GM19238 (cell line): ENCODE measurements at regions not wholly inside any gene's neighbourhood (a gene's known extent, or its start where the extent isn't known, plus 50 kb on each side); places are given as distances from the start of the nearest gene placed in this dataset.

Source experiments
- DNase-seq: peaks from one replicate; pipeline ENCODE4 v3.0.0; 2011; ENCODE audit warnings: low spot score; ENCODE audit not compliant: insufficient read length

GRCh38 chr11:130612291-130612851 lies 163.9 kb downstream of the ADAMTS15 start:
- DNase-seq, result no peak

GRCh38 chr11:130613396-130613795 lies 165.0 kb downstream of the ADAMTS15 start:
- no peak for DNase-seq

GRCh38 chr11:130614591-130614990 lies 166.1 kb downstream of the ADAMTS15 start:
- no peak for DNase-seq

DNA sequence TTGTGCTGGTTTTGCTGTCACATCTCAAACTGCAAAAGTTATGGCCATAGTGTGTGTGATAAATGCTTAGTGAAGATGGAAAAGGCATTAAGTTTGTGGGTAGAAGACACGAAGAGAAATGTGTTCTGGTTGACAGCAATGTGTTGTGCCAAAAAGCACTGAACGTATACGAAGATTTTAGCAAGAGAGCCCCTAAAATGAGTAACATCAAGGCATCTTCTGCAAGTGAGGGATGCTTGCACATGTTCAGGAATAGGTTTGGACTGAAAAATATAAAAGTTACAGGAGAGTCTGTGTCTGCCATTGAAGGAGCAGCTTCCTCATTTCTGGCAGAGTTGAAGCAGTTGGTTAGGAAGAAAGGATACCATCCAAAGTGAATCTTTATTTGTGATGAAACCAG lies 167.1 kb downstream of the ADAMTS15 start:
- DNase-seq, result no peak

DNA sequence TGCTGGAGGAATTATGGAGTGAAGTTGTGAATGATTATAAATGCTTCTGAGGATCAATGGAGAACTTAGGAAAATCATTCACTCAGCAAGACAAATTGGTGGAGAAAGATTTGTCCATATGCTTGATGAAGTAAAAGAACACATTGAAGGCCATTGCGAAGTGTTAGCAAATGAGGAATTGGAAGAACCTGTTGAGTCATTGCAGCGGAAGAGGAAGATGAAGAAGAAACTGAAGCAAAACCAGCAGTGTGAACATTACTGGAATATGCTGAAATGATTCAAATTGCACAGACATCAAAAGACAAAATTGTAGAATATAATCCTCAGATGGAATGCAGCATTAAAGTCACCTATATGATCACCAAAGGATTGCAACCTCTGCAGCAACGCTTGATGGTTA lies 168.1 kb downstream of the ADAMTS15 start:
- no peak for DNase-seq

DNA sequence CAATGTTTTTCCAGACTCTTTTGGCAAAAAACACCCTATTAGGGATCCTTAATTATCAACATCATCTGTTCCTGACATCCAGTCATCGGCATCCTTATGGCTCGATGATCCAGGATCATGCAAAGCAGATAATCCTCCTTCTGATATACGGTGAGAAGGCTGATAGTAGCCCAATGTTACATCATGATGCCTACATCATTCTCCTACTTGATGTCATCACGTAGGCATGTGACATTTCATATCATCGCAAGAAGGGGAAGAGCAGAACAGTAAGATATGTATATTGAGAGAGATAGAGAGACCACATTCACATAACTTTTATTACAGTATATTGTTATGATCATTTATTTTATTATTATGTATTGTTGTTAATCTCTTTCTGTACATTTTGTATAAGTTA lies 168.6 kb downstream of the ADAMTS15 start:
- DNase-seq, result no peak

DNA sequence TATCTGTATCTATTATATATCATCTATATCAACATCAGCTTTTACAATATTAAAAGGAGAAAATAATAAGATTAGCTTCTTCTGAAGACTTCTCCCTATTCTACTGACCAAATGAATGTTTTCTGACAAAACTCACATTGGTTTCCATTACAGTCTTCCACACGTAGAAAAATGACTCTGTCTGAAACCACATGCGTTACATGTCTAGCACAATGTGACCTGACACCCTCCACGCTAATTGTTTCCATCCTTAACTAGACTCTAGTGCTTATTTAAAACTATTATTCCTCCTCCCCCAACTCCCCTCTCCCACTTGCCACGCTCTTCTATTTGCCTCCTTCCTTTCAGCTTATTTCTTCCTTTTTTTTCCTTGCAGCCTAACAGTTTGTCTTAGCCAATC lies 172.1 kb downstream of the ADAMTS15 start:
- DNase-seq, result no peak

DNA sequence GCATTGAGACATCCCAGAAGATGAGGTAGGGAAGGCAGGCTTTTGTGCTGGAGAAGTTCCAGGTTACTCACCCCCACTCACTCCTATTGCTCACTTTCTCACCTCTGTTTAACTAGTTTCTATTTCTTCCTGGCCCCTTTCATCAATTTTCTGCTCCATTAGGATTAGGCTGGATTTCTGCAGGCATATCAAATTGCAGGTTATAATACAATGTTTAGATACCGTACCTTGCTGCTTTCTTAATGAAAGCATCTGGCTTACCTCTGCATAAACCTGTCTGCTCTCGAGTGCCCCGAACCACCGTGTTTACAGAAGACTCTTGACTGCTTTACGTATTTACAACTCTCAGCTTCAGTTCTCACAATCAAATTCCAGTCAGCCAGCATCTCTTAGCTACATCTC lies 173.7 kb downstream of the ADAMTS15 start:
- DNase-seq, result no peak

DNA sequence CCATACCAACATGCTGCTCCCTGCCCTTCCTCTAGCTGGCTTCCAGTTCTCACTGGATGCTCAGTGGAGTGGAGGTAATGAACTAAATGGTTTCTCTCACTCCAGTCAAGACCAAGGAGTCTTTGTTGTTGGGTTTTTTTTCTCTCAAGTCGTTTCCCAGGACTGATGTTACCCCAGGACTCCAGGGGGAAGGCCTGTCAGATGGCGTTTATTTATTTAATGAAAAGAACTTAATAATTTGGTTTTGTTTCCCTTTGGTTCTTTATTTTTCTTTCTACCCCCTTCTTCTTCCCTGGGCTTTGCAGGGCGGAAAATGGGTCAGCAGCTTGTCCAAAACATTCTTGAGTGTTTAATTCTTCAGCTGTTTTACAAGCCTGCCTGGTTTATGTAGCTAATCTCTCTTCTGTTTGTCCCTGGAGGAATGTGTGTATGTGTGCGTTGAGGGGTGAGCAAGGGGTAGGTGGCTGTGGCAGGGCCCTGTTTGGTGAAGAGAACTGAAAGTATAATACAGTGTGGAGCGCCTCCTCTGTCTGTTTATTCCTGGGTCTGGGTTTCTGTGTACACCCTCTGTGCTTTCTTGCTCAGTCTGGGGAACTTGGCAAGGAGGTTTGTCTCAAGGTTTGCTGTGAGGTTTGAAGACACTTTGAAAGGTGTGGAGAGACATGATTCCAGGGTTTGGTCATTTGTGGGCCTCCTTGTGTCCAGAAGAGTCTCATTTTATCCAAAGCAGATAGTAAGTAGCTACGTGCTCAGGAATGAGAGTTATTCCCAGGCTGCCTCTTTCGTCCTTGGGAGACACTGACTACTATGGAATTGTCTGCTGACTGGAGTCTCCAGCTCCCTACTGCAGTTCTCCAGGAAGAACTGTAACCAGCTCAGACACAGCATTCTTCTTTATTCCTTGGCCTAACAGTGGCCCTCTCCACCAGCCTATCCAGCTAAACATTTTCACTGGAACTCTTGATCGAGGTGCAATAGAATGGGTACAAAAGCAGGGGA lies 175.5 kb downstream of the ADAMTS15 start:
- DNase-seq, result no peak

GRCh38 chr11:130624971-130625544 lies 176.6 kb downstream of the ADAMTS15 start:
- DNase-seq, result no peak

- no peak for DNase-seq
Measured at GRCh38 chr11:130625578-130626306, 177.3 kb downstream of the ADAMTS15 start.

GRCh38 chr11:130629039-130629438 lies 180.6 kb downstream of the ADAMTS15 start:
- DNase-seq, result no peak

GRCh38 chr11:130631119-130631518 lies 182.7 kb downstream of the ADAMTS15 start:
- DNase-seq, result no peak

GRCh38 chr11:130633466-130633865 lies 185.0 kb downstream of the ADAMTS15 start:
- DNase-seq, result no peak

DNA sequence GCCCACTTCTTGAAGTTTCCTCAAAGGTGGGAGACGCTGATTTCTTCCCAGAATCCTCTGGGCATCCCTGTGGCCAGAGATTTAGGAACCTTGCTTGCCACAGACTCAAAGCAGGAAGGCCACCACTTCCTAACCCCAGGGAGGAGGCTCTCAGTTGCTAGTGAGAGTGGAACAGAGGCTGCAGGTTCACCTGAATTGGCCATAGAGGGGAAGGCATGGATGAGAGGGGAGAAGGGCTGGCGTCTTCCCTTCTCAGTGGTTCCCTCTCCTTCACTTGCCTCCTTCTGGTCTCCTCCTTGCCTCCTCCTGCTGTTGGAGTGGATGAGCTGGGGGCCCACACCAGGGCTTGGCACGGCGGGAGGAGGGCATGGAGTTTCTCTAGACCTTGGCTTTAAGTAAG lies 185.7 kb downstream of the ADAMTS15 start:
- DNase-seq, result no peak

- no peak for DNase-seq
Measured at GRCh38 chr11:130634961-130635473, 186.6 kb downstream of the ADAMTS15 start.

DNA sequence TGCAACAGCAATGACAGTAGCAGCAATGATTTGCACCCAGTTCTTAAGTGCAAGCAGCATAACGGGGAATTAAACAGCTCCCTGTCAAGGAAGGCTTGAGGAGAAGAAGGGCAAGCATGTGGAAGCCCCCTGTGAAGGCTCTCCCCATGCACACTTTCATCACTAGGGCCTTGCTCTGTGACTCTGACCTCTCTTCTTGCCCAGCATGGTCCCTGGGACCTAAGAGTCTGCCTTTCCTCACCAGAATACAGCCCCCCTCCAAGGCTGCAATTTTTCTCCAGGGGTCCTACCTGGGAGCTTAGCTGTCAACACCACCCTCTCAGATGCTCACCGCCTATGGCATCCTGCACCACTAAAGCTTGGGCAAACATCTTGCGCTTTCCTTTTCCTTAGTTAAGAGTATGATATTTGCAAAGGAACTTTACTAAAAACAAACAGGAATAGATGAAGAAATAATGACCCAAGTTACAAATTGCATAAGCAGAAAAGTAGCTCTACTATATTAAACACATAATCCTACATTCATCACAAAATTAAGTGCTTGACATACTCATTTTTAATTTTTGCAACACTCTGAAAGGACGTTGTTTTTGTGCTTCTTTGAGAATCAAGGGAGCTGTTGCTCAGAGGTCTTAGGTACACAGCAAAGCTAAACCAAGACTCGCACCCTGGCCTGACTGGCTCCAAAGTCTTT lies 187.6 kb downstream of the ADAMTS15 start:
- no peak for DNase-seq

- DNase-seq, result no peak
Measured at GRCh38 chr11:130636722-130637464, 188.4 kb downstream of the ADAMTS15 start.

DNA sequence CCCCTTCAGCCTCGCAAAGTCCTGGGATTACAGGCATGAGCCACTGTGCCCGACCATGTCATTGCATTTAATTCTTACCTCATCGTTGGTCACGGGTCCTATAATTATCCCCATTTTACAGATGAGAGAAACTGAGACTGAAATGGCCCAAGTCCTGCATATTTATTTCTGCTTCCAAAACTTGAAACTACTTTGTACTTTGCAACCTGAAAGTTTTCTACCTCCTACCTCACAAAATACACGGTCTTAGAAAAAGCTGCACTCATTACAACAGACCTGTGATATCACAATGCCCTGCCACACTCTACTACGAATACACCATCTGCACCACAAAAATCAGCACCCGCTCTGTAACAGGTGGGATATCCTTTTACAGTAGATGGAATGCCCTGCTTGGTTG lies 189.1 kb downstream of the ADAMTS15 start:
- DNase-seq, result no peak

GRCh38 chr11:130638033-130638432 lies 189.6 kb downstream of the ADAMTS15 start:
- no peak for DNase-seq
